ENCODE measurements at regions not wholly inside any gene's neighbourhood (a gene's known extent, or its start where the extent isn't known, plus 50 kb on each side); places are given as distances from the start of the nearest gene placed in this dataset.
"Not testable (repeated sequence)": the region's sequence is repeated elsewhere in the genome, so short reads cannot be mapped to it uniquely, and the experiment has no call there.

- no peak for DNase-seq
Measured at GRCh38 chr6:121020656-121021055, 313.6 kb downstream of the TBC1D32 start.

DNA sequence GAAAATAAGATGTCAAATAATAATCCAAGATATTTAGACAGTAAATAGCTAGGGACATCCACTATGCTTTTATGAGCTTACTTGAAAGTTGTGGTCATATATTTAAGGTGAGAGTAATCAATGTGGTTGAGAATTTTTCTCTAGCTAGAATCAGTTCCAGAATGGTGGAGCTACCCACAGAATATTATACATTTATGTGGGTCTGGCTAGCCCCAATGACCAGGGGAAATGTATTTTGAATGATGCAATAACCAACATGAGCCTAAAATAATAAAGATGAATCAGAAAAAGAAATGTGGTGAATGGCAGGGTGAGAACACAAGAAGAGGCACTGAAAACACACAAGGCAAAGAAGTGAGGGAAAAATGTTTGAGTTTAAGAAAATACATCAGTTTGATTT lies 325.7 kb downstream of the TBC1D32 start:
- DNase-seq: no peak

DNA sequence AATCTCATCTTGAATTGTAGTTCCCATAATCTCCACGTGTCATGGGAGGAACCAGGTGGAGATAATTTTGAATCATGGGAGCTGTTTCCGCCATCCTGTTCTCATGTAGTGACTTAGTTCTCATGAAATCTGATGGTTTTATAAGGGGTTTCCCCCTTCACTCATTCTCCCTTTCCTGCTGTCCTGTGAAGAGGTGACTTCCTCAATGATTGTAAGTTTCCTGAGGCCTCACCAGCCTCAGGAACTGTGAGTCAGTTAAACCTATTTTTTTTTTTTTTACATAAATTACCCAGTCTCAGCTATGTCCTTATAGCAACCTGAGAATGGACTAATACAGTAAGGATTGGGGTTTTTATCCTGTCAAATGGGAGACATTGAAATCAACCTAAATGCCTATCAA lies 328.3 kb downstream of the TBC1D32 start:
- no peak for DNase-seq

DNA sequence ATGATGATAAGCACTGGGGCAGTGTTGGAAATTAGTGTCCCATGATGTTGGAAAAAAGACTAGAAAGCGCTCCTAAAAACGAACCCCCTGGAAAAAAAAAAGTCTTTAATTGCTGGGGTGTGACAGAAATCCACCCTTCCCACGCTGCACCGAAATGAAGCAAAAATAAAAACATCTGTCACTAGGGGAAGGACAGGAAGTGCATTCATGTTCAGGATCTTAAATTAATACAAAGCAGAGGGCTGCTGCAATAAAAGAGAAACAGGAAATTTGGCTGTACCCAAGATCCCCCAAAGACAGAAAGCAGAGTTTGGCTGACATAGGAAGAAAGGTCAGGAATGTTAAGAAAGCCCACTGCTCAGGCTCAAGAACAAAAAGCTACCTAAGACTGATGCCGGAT lies 333.9 kb downstream of the TBC1D32 start:
- DNase-seq: no peak

DNA sequence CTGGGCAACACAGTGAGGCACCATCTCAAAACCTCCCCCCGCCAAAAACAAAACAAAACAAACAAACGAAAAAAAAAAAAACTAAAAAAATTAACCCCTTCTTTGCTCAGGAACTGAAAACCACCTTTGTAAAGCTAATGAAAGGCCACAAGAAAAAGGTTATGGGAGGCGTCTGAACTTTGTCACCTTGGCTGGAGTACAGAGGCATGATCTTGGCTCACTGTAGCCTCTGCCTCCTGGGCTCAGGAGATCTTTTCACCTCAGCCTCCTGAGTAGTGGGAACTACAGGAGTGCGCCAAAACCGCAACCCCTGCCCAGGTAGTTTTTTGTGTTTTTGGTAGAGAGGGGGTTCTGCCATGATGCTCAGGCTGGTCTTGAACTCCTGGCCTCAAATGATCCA lies 337.9 kb downstream of the TBC1D32 start:
- no peak for DNase-seq

DNA sequence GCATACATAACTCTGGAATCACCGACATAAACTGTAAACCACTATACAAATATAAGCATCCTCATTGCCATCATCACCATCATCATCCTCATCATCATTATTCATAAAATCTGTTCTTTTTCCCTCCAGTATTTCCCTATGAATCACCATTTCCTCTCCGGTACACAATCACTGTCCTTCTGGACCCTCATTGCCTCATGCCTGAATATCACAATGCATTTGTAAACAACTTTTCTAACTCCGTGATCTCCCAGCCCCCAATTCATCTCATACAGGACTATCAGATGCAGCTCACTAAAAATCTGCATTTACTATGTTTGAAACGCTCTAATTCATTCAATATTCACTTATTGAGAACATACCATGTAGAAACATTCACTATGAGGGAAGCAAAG lies 339.7 kb downstream of the TBC1D32 start:
- no peak for DNase-seq

GRCh38 chr6:120993929-120994572 lies 340.2 kb downstream of the TBC1D32 start:
- DNase-seq: no peak

DNA sequence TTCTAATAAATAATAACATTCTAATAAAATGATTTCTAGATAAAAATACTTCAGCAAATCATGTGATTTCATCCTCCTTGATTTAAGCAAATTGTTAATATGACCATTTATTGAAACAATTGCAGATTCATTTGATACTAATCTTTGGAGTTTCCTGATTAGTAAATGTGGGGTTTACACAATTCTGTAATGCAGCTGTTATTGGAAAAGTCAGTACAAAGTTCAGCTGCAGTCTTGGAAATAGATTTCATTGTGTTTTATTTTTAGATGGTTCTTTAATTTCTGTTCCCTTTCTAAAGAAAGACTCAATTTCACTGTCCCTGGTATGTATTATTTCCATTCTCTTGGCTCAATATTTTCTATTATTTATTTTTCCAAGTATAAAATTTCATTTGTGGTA lies 342.0 kb downstream of the TBC1D32 start:
- no peak for DNase-seq

- no peak for DNase-seq
Measured at GRCh38 chr6:120990866-120991265, 343.4 kb downstream of the TBC1D32 start.

GRCh38 chr6:120981835-120982234 lies 352.4 kb downstream of the TBC1D32 start:
- DNase-seq: no peak

- DNase-seq: no peak
Measured at GRCh38 chr6:120966321-120966720, 368.0 kb downstream of the TBC1D32 start.

- DNase-seq: no peak
Measured at GRCh38 chr6:120965814-120966213, 368.5 kb downstream of the TBC1D32 start.

- no peak for DNase-seq
Measured at GRCh38 chr6:120960761-120961160, 373.5 kb downstream of the TBC1D32 start.

GRCh38 chr6:120954111-120954510 lies 380.2 kb downstream of the TBC1D32 start:
- no peak for DNase-seq

DNA sequence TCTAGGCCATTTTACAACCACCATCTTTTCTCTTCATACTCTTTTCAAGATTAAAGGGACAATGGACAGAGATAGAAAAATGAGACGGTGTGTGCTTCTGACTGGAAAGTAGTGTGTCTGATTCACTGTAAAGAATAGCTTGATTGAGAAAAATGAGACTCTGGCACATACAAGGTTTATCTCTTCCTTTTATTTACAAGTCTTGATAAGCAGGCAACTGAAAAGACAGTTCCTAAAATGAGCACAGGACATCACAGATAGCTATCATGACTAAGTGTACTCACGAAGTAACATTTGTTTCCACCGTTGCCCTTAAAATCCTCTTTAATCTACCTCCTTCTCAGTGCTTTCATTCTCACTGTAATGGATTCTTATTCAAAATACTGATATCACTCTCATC lies 383.0 kb downstream of the TBC1D32 start:
- no peak for DNase-seq

- DNase-seq: no peak
Measured at GRCh38 chr6:120947111-120947510, 387.2 kb downstream of the TBC1D32 start.

DNA sequence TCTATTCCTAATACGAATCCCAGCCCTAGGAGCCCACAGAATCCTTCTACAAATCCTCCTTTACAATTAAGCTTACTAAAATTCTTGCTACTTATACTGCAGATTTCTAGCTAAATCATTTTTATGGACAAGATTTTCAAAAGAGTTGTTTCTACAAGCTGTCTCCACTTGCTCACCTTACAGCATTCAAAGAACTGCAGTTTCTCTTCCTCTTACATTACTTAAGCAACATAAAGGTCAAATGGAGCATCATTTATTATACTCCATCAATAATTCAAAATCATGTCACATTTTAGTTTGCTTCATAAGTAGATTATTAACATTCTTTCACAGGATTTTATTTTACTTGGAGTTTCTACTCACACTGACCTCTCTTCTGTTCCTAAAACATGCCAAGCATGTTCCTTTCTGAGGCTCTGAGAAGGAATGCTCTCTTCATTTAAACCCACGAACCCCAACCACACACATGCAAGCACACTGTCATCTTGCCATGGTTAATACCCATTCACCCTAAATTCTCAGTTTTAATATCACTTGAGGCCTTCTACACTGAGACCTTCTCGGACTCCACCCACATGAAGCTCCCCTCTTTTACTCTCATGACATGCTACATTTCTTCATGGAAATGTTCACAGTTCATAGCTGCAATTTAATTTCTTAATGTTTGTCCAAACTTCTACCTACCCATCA lies 388.2 kb downstream of the TBC1D32 start:
- no peak for DNase-seq

DNA sequence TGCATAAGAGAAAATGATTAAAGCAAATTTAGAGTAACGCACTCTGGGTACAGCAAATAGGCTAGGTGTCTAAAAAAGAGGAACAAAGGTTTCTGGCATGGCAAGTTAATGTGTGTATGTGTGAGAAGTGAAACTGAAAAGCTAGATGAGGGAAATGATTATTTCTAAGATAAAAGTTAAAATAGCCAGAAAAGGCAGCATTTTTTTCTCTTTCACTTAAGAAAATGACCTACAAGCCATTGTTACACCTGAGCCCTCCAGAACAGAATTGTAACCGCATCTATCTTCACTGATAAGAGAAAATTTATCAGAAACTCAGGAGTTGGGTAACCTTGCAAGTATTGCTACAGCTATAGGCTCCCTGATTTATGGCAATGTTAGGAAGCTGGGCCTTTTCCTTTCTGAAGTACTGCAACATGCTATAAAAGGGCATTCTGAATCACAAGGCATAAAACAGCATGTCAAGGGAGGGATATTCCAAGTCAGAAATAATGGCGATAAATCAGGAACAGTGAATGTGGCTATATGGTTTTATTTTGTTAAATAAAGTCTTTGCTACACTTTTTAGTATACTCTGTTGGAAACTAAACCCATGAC lies 395.3 kb downstream of the TBC1D32 start:
- DNase-seq: no peak

GRCh38 chr6:120938164-120938875 lies 396.0 kb downstream of the TBC1D32 start:
- DNase-seq: no peak

DNA sequence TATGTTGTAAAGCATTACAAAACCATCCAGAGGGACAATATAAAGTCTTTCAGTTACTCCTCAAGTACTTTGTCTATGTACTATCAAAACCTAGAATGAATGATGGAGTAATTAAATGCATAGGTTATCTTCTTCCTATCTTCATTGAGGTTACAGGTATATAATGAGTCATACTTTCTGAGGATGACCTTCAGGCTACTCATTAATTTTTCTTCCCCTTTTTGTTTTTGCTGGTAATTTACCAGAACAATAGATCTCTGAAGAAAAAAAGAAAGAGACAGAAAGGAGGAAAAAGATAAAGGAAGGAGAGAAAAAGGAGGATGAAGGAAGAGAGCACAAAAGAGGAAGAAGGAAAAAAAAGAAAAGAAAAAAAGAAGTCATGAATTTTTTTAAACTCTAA lies 398.4 kb downstream of the TBC1D32 start:
- DNase-seq: no peak

DNA sequence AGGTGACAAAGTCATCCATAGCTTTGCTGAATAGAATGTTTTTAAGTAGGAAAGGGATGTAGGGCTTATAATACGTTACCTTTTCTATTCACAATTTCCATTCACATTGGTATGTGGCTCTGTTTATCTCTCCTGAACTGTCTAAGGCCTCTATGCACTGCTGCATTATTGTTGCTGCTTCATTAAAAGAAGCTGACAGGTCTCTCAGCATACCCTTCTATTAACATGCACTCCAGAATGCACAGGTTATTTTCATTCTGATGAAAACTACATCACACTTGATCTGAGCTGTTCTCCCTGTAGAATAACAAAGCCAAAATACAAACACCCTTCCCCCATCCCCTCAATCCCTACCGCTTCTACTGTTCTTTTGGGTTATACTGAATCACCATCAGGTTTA lies 399.3 kb downstream of the TBC1D32 start:
- no peak for DNase-seq

DNA sequence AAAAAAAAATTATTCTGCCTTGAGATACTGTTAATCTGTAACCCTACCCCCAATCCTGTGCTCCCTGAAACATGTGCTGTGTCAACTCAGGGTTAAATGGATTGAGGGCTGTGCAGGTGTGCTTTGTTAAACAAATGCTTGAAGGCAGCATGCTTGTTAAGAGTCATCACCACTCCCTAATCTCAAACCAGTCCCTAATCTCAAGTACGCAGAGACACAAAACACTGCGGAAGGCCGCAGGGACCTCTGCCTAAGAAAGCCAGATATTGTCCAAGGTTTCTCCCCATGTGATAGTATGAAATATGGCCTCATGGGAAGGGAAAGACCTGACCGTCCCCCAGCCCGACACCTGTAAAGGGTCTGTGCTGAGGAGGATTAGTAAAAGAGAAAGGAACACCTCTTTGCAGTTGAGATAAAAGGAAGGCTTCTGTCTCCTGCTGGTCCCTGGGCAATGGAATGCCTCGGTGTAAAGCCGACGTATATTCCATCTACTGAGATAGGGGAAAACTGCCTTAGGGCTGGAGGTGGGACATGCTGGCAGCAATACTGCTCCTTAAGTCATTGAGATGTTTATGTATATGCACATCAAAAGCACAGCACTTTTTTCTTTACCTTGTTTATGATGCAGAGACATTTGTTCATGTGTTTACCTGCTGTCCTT lies 402.6 kb downstream of the TBC1D32 start:
- not testable (repeated sequence) for DNase-seq

- not testable (repeated sequence) for DNase-seq
Measured at GRCh38 chr6:120930500-120930899, 403.8 kb downstream of the TBC1D32 start.

All from GF-D8 (cell line).